GM21381 (cell line): ENCODE measurements at regions not wholly inside any gene's neighbourhood (a gene's known extent, or its start where the extent isn't known, plus 50 kb on each side); places are given as distances from the start of the nearest gene placed in this dataset.
"Not testable (repeated sequence)": the region's sequence is repeated elsewhere in the genome, so short reads cannot be mapped to it uniquely, and the experiment has no call there.

Experiments used
- ATAC-seq: cut with Tn5 transposase; IDR thresholded peaks from one replicate; pipeline ENCODE4 v1.9.1; 2021; ENCODE audit warnings: mild to moderate bottlenecking, moderate library complexity; ENCODE audit not compliant: unreplicated experiment

DNA sequence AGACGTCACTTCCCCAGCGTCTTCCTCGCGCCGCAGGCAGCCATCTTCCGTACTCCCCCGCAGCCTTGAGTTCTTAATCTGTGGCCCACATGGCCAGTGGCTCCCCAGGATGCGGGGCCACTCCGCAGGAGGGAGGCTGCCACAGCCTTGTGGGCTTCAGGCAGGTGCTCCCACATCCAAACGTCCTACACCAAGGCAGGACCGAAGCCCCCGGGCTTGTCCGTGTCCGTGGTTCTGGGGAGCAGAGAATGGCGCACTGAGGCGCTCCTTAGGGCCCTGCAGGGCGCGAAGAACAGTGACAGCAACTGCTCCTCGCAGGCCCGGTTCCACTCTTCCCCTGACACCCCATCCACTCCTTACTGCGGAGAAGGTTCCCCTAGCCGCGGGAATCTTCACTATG is 755.8 kb downstream of the PRIM2 start:
- no peak for ATAC-seq

DNA sequence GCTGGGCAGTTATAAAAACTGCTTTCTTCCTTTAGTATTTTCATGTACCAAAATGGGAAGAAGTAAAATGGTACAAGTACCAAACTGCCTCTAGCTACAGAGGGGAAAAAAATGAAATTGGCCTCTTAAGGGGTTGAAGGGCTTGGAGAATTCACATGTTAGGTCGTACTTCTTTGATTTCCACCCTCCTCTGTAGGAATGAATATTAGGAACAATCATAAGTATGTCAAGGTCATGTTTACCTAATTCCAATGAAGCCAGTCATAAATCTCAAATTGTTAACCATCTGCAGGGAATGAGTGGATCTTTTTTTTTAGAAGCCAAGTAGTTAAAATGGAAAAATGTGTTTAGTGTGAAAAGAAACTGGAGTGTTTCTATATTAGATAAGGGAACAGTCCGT is 772.6 kb downstream of the PRIM2 start:
- not testable (repeated sequence) for ATAC-seq

DNA sequence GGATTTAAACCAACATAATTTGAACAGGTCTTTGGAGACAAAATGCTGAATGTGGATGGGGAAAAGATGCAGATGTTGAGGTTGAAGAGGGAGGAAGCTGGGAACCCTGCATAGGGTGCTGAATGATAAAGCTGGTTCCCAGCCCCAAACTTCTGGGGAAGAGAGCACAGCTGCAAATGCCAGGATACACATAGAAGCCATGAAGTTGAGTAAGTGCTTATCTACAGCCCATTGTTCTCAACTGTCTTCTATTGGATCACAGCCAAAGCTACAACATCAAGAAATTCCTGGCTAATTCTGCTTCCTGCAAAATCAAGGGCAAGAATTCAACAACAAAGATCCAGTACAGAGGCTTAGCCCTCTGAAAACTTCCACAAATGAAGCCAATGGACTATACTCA is 779.8 kb downstream of the PRIM2 start:
- not testable (repeated sequence) for ATAC-seq

DNA sequence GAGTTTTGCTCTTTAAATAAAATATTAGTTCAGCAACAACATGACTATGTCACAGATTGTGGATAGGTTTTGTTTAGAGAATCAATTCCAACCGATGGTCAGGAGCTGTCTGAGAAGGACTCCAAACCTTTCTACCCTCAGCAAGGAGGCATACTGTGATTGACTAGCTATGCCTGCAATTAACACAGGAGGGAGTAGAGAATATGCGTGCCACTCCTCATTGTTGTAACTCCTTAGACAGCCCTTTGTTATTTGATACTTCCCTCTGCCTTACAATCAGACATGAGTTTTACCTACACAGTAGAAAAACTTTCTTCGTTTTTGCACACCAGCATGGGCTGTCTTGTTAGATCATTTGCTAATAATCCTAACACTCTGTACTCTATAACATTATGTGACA is 796.5 kb downstream of the PRIM2 start:
- ATAC-seq: no peak

DNA sequence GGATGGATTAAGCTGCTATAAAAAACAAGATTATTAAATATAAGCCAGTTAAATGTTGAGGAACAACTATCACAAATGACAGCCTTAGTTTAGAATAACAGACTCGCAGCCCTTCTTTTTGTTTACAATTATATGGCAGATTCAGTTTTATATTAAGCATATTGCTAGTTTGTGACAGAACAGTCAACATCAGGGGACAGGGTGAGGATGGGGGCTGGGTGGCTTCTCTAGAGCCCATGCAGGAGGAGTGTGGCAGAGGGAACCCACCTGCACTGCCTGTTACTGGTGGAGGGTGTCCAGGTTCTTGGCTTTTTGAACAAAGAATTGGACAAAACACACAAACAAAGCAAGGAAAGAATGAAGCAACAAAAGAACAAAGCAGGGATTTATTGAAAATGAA is 799.7 kb downstream of the PRIM2 start:
- ATAC-seq: not testable (repeated sequence)

- ATAC-seq: not testable (repeated sequence)
These were observed 804.2 kb downstream of the PRIM2 start for GRCh38 chr6:58121616-58122015.

GRCh38 chr6:58123770-58124169 is 806.3 kb downstream of the PRIM2 start:
- not testable (repeated sequence) for ATAC-seq

- ATAC-seq: not testable (repeated sequence)
These were observed 811.1 kb downstream of the PRIM2 start for GRCh38 chr6:58128549-58128948.

GRCh38 chr6:58129098-58129497 is 811.7 kb downstream of the PRIM2 start:
- ATAC-seq: not testable (repeated sequence)

DNA sequence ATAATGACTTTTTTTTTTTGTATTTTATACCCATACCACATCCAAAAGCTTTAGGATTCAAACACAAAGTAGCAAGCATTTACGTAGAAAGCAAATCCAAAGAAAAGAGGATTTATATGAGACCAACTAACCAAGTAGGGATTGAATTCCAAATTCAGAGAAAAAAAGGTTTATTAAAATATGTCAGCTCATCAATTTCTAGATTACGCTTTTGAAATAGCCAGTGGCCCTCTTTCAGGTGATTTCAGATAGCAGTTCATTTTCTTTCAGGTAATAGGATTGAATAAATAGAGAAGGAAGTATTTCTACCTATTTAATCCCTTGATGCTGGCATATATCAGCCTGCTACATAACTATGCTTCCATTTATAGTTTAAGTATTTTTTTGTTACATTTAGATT is 822.3 kb downstream of the PRIM2 start:
- not testable (repeated sequence) for ATAC-seq

GRCh38 chr6:58171025-58171424 is 853.6 kb downstream of the PRIM2 start:
- not testable (repeated sequence) for ATAC-seq

DNA sequence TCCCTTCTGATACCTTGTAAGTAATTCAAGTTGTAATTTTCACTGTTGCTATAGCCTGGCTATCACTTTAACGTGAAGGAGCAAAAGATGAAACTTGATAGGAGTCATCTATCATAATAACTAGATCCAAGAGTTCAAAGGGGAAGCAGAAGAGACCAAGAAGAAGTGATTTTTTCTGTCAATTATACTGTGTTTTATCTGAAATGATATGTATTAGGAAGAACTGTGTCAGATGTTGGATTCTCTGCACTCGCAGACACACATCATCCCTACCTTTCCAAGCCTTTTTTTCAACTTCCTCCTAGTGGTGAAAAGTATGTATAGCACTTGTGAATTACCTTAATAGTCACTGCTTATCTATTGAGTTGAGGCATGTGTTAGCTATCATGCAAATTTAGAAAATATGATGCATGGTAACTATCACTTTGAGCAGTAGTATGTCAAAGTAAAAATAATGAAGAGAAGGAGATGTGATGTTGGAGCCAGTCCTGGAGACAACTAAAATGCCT is 864.2 kb downstream of the PRIM2 start:
- ATAC-seq: not testable (repeated sequence)

DNA sequence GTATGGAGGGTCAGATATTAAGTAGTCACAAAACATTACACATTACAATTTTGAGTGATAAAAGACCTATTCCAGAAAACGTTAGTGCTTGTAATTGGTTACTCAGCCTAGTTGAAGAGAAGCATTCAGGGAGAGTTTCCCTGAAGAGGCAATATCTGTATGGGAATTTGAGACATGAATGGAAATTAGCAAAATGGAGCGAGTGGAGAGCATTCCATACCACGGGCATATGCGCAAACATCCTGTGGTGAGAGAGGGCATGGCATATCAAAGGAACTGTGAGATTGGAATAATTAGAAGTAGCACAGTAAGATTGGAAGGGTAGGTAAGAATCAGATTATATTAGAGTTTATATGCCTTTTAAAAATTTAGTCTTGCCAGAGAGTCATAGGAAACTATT is 867.9 kb downstream of the PRIM2 start:
- not testable (repeated sequence) for ATAC-seq

- not testable (repeated sequence) for ATAC-seq
These were observed 875.8 kb downstream of the PRIM2 start for GRCh38 chr6:58193209-58193608.

- ATAC-seq: no peak
These were observed 880.9 kb downstream of the PRIM2 start for GRCh38 chr6:58198301-58198700.

DNA sequence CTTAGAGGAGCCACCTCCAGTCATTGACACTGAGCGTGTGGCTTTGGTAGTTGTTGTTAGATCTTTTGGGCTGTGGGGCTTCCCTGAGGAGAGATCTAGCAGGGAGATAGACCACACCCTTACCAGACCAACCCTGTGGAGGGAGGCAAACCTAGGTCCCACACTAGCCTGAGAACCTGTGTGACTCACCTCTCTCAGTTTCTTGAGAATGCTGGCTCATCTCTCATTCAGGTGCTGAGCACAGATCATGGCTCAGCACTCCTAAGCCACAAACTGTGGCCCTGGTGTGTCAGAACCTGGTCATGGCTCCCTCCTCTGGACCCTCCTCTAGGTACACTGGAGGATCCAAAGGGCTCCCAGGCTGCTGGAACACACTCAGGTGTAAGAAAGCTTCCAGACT is 919.7 kb downstream of the PRIM2 start:
- not testable (repeated sequence) for ATAC-seq

DNA sequence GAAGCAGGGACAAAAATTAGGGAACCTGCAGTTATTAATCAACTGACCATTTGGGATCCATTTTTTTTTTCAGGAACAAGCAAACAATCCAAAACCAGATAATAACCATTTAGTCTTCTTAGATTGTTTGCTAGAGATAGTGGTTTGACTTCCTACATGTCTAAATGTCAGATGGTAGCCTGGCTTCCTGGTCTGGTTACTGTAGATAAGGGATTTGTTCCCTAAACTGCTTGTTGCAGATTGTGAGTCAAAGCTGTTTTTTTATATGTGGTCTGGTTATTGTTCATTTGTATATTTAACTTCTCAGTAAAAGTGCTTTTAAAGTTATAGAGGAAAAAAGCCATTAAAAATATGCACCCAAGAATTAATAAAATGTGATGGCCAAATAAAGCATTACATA is 921.0 kb downstream of the PRIM2 start:
- ATAC-seq: not testable (repeated sequence)

- ATAC-seq: not testable (repeated sequence)
These were observed 940.2 kb downstream of the PRIM2 start for GRCh38 chr6:58257625-58258024.

DNA sequence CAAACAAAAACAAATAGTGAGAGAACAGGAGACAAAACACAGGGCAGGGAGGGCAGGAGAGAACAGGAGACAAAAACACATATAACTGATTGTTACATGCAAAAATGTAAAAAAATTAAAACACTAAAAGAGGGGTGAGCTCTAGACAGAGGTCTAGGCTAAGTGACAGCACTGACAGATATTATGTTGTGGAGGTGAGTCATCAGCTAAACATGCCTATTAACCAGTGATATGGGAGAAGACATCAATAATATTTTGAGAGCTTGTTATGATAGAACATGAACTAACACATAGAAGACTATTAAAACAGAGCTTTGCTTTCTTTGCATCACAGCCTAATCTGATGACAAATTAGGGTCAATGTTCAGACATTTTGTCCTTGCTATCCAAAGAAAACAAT is 972.7 kb downstream of the PRIM2 start:
- ATAC-seq: no peak

GRCh38 chr6:58291319-58291718 is 973.9 kb downstream of the PRIM2 start:
- ATAC-seq: not testable (repeated sequence)

DNA sequence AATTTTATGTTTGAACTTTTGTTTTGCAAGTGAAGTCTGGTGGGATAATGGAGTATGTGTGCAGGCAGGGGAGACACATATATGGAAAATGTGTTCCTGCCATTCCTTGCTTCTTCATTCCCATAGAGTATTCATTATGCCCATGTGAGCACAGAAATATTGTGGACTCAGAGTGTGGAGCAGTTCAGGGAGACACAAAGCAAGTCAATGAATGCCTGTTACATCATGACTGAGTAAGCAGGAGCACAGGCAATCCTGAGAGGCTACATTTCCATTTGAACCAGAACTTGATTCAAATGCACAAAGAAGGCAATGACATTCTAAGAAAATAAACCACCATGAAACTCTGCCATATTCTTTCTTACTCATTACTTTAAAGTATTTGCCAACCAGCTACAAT is 990.5 kb downstream of the PRIM2 start:
- ATAC-seq: not testable (repeated sequence)

- ATAC-seq: not testable (repeated sequence)
These were observed 1014.7 kb downstream of the PRIM2 start for GRCh38 chr6:58332108-58332507.

DNA sequence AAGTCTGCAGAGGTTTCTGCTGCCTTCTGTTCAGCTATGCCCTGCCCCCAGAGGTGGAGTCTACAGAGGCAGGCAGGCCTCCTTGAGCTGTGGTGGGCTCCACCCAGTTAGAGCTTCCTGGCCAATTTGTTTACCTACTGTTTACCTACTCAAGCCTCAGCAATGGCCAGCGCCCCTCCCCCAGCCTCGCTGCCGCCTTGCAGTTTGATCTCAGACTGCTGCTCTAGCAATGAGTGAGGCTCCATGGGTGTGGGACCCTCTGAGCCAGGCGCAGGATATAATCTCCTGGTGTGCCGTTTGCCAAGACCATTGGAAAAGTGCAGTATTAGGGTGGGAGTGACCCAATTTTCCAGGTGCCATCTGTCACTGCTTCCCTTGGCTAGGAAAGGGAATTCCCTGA is 1024.9 kb downstream of the PRIM2 start:
- not testable (repeated sequence) for ATAC-seq
